Stimulated activated CD4-positive, alpha-beta T cell treated with anti-CD3 and anti-CD28 coated beads, Interleukin-12 subunit alpha, Interleukin-12 subunit beta, amount 100 ng/mL, for 48 hours (primary cell): ENCODE measurements at regions not wholly inside any gene's neighbourhood (a gene's known extent, or its start where the extent isn't known, plus 50 kb on each side); places are given as distances from the start of the nearest gene placed in this dataset.
"Not testable (repeated sequence)": the region's sequence is repeated elsewhere in the genome, so short reads cannot be mapped to it uniquely, and the experiment has no call there.

Experiments
- DNase-seq, 3 donors: peaks; one replicate each; pipeline ENCODE4 v3.0.0-alpha.2; 2020; ENCODE audit warnings: low read depth in 2 of 3, low spot score in 1 of 3

- no peak for DNase-seq
Observed at GRCh38 chr13:97856304-97856675, 97.2 kb upstream of the IPO5 start.

- no peak for DNase-seq
Observed at GRCh38 chr13:97858161-97858560, 95.3 kb upstream of the IPO5 start.

- DNase-seq, result no peak
Observed at GRCh38 chr13:97866346-97866745, 87.1 kb upstream of the IPO5 start.

GRCh38 chr13:97866751-97867150, 86.7 kb upstream of the IPO5 start:
- DNase-seq, result no peak

GRCh38 chr13:97873398-97873797, 80.1 kb upstream of the IPO5 start:
- DNase-seq, result no peak

GRCh38 chr13:97875218-97875617, 78.3 kb upstream of the IPO5 start:
- DNase-seq, result no peak

GRCh38 chr13:97875911-97876310, 77.6 kb upstream of the IPO5 start:
- DNase-seq, result no peak

- DNase-seq, result no peak
Observed at GRCh38 chr13:97878431-97879375, 74.8 kb upstream of the IPO5 start.

GRCh38 chr13:97879646-97880310, 73.7 kb upstream of the IPO5 start:
- DNase-seq, result no peak

- DNase-seq, result no peak
Observed at GRCh38 chr13:97880311-97880675, 73.2 kb upstream of the IPO5 start.

- no peak for DNase-seq
Observed at GRCh38 chr13:97881556-97881955, 71.9 kb upstream of the IPO5 start.

GRCh38 chr13:97883396-97883795, 70.1 kb upstream of the IPO5 start:
- no peak for DNase-seq

GRCh38 chr13:97884707-97885468, 68.6 kb upstream of the IPO5 start:
- no peak for DNase-seq

- DNase-seq, result no peak
Observed at GRCh38 chr13:97885641-97886040, 67.8 kb upstream of the IPO5 start.

- DNase-seq, result no peak
Observed at GRCh38 chr13:97889803-97890202, 63.7 kb upstream of the IPO5 start.

- no peak for DNase-seq
Observed at GRCh38 chr13:97890573-97890972, 62.9 kb upstream of the IPO5 start.

GRCh38 chr13:97891964-97892363, 61.5 kb upstream of the IPO5 start:
- DNase-seq, result not testable (repeated sequence)

GRCh38 chr13:97892717-97893116, 60.8 kb upstream of the IPO5 start:
- DNase-seq, result no peak

- DNase-seq, result no peak
Observed at GRCh38 chr13:97895383-97895782, 58.1 kb upstream of the IPO5 start.

GRCh38 chr13:97896446-97896845, 57.0 kb upstream of the IPO5 start:
- no peak for DNase-seq

- DNase-seq, result no peak
Observed at GRCh38 chr13:97901716-97902115, 51.8 kb upstream of the IPO5 start.
